Trophoblast cell (in vitro differentiated cells and primary cell): ENCODE measurements at regions not wholly inside any gene's neighbourhood (a gene's known extent, or its start where the extent isn't known, plus 50 kb on each side); places are given as distances from the start of the nearest gene placed in this dataset.

Source experiments
- DNase-seq, 2 donors: peaks; one replicate each; pipeline ENCODE4 v3.0.0-alpha.2; 2016
- H2AFZ ChIP-seq: 2 replicates; pipeline ENCODE4 v1.6.1; 2013; ENCODE audit warnings: low read length, moderate library complexity, mild to moderate bottlenecking; ENCODE audit not compliant: insufficient read depth, poor library complexity
- H2AK5ac ChIP-seq: 2 replicates; pipeline ENCODE4 v1.6.1; 2013; ENCODE audit warnings: mild to moderate bottlenecking, low read length
- H2BK120ac ChIP-seq: 2 replicates; pipeline ENCODE4 v1.6.1; 2013; ENCODE audit warnings: low read length, mild to moderate bottlenecking, moderate library complexity; ENCODE audit not compliant: insufficient read depth, poor library complexity
- H2BK12ac ChIP-seq: 2 replicates; pipeline ENCODE4 v1.6.1; 2013; ENCODE audit warnings: mild to moderate bottlenecking, low read length, moderate library complexity
- H2BK5ac ChIP-seq: 2 replicates; pipeline ENCODE4 v1.6.1; 2013; ENCODE audit warnings: low read length, low read depth, moderate library complexity, mild to moderate bottlenecking; ENCODE audit not compliant: poor library complexity
- H3K14ac ChIP-seq: 2 replicates; pipeline ENCODE4 v1.6.1; 2013; ENCODE audit warnings: mild to moderate bottlenecking, low read length
- H3K18ac ChIP-seq: 2 replicates; pipeline ENCODE4 v1.6.1; 2013; ENCODE audit warnings: mild to moderate bottlenecking, low read length
- H3K23ac ChIP-seq: 2 replicates; pipeline ENCODE4 v1.6.1; 2013; ENCODE audit warnings: low read length
- H3K27ac ChIP-seq: 2 replicates; pipeline ENCODE4 v1.5.1; 2013; ENCODE audit warnings: low read depth, mild to moderate bottlenecking, inconsistent platforms, low read length, moderate library complexity
- H3K27me3 ChIP-seq: 2 replicates; pipeline ENCODE4 v1.6.1; 2013; ENCODE audit warnings: inconsistent platforms, mild to moderate bottlenecking, low read length, moderate library complexity; ENCODE audit not compliant: insufficient read depth
- H3K36me3 ChIP-seq, 2 experiments: 1 replicate in 1 of 2; 2 replicates in 1 of 2; pipeline ENCODE4 v1.6.1; 2013; ENCODE audit warnings: low read length in 2 of 2, mild to moderate bottlenecking in 2 of 2, moderate library complexity in 1 of 2; ENCODE audit not compliant: insufficient read depth in 2 of 2, control insufficient read depth in 1 of 2
- H3K4ac ChIP-seq: 2 replicates; pipeline ENCODE4 v1.6.1; 2013; ENCODE audit warnings: low read depth, mild to moderate bottlenecking, low read length, moderate library complexity
- H3K4me1 ChIP-seq, 2 experiments: 1 replicate in 1 of 2; 2 replicates in 1 of 2; pipeline ENCODE4 v1.6.1; 2013; ENCODE audit warnings: low read length in 2 of 2, mild to moderate bottlenecking in 2 of 2, moderate library complexity in 1 of 2; ENCODE audit not compliant: insufficient read depth in 2 of 2, control insufficient read depth in 1 of 2
- H3K4me2 ChIP-seq: 2 replicates; pipeline ENCODE4 v1.6.1; 2013; ENCODE audit warnings: inconsistent platforms, mild to moderate bottlenecking, low read length, moderate library complexity
- H3K4me3 ChIP-seq: 2 replicates; pipeline ENCODE4 v1.5.1; 2013; ENCODE audit warnings: mild to moderate bottlenecking, low read depth, low read length, inconsistent platforms
- H3K79me1 ChIP-seq: one replicate; pipeline ENCODE4 v1.6.1; 2013; ENCODE audit warnings: low read length
- H3K79me2 ChIP-seq: 2 replicates; pipeline ENCODE4 v1.6.1; 2013; ENCODE audit warnings: low read length, mild to moderate bottlenecking; ENCODE audit not compliant: control insufficient read depth, insufficient read depth, poor library complexity
- H3K9ac ChIP-seq: 2 replicates; pipeline ENCODE4 v1.6.1; 2013; ENCODE audit warnings: mild to moderate bottlenecking, low read length
- H3K9me3 ChIP-seq: 2 replicates; pipeline ENCODE4 v1.6.1; 2013; ENCODE audit warnings: low read depth, mild to moderate bottlenecking, control low read depth, inconsistent platforms, low read length; ENCODE audit not compliant: insufficient read depth
- H4K12ac ChIP-seq: 2 replicates; pipeline ENCODE4 v1.6.1; 2013; ENCODE audit warnings: low read depth, mild to moderate bottlenecking, low read length, moderate library complexity
- H4K8ac ChIP-seq: 2 replicates; pipeline ENCODE4 v1.6.1; 2013; ENCODE audit warnings: low read depth, mild to moderate bottlenecking, low read length, moderate library complexity
- H4K91ac ChIP-seq: one replicate; pipeline ENCODE4 v1.6.1; 2013; ENCODE audit warnings: low read depth, mild to moderate bottlenecking, low read length, moderate library complexity
- WGBS: extraction: QIAGEN DNeasy Blood & Tissue Kit; methylation state at CpG from one replicate; pipeline ENCODE4 v1.1.7; 2013; ENCODE audit warnings: missing lambda C conversion rate; ENCODE audit not compliant: insufficient read length, insufficient coverage; ENCODE audit errors: extremely low coverage; 5-methylcytosine and 5-hydroxymethylcytosine counted together

GRCh38 chr10:130658687-130659290, 522.6 kb downstream of the GLRX3 start:
- Histone ChIP-seq H3K79me1 (no peaks in the 10 kb centered on the region), H2AFZ (no peak overlapping the region), H3K18ac (no peak overlapping the region), H3K4me1 (peaks cover 2 to 4% of the 10 kb centered on the region in 2 experiments), H3K23ac (no peak overlapping the region), H3K9me3 (peaks cover 2% of the 10 kb centered on the region), H2AK5ac (no peak overlapping the region), H2BK120ac (no peak overlapping the region), H3K14ac (no peak overlapping the region), H3K79me2 (no peaks in the 10 kb centered on the region), H3K4ac (no peak overlapping the region), H4K12ac (no peak overlapping the region), H4K8ac (no peak overlapping the region), H4K91ac (no peak overlapping the region), H3K4me2 (no peak overlapping the region), H3K9ac (no peak overlapping the region), H2BK5ac (no peak overlapping the region), H3K4me3 (no peak overlapping the region), H2BK12ac (no peak overlapping the region), H3K36me3 (no peaks in the 10 kb centered on the region), H3K27me3 (no peaks in the 10 kb centered on the region), H3K27ac (no peak overlapping the region)
- DNase-seq = no peak
- no CpG with 5 or more reads among the region's 9 CpGs for WGBS

GRCh38 chr10:130659528-130659927, 523.3 kb downstream of the GLRX3 start:
- Histone ChIP-seq H3K27ac (no peak overlapping the region), H3K79me1 (no peaks in the 10 kb centered on the region), H2AK5ac (no peak overlapping the region), H3K4me2 (no peak overlapping the region), H3K36me3 (no peaks in the 10 kb centered on the region), H3K4me1 (peaks cover 2 to 4% of the 10 kb centered on the region in 2 experiments), H3K14ac (no peak overlapping the region), H3K9ac (no peak overlapping the region), H3K79me2 (no peaks in the 10 kb centered on the region), H2BK5ac (no peak overlapping the region), H4K8ac (no peak overlapping the region), H4K12ac (no peak overlapping the region), H3K9me3 (peaks cover 2% of the 10 kb centered on the region), H3K4me3 (no peak overlapping the region), H3K18ac (no peak overlapping the region), H2BK120ac (no peak overlapping the region), H4K91ac (no peak overlapping the region), H3K4ac (no peak overlapping the region), H3K27me3 (no peaks in the 10 kb centered on the region), H2BK12ac (no peak overlapping the region), H2AFZ (no peak overlapping the region), H3K23ac (no peak overlapping the region)
- DNase-seq = no peak
- WGBS = no CpG with 5 or more reads among the region's 10 CpGs

- H2AFZ ChIP-seq = no peak overlapping the region
- no peak overlapping the region for H3K23ac ChIP-seq
- no peaks in the 10 kb centered on the region for H3K79me1 ChIP-seq
- H3K9ac ChIP-seq = no peak overlapping the region
- no peak overlapping the region for H2BK12ac ChIP-seq
- no peak overlapping the region for H2BK120ac ChIP-seq
- no peak overlapping the region for H3K4me2 ChIP-seq
- no peak overlapping the region for H2AK5ac ChIP-seq
- H3K4ac ChIP-seq = no peak overlapping the region
- peaks cover 2 to 4% of the 10 kb centered on the region in 2 experiments for H3K4me1 ChIP-seq
- no peak overlapping the region for H4K91ac ChIP-seq
- peaks cover 2% of the 10 kb centered on the region for H3K9me3 ChIP-seq
- WGBS = no CpG with 5 or more reads among the region's 3 CpGs
- H3K14ac ChIP-seq = no peak overlapping the region
- no peak overlapping the region for H4K8ac ChIP-seq
- no peaks in the 10 kb centered on the region for H3K36me3 ChIP-seq
- no peak overlapping the region for H4K12ac ChIP-seq
- no peak overlapping the region for H2BK5ac ChIP-seq
- no peak overlapping the region for H3K27ac ChIP-seq
- no peak overlapping the region for H3K4me3 ChIP-seq
- DNase-seq = no peak
- H3K79me2 ChIP-seq = no peaks in the 10 kb centered on the region
- H3K27me3 ChIP-seq = no peaks in the 10 kb centered on the region
- H3K18ac ChIP-seq = no peak overlapping the region
Measured at GRCh38 chr10:130660266-130660665, 524.1 kb downstream of the GLRX3 start.

- no peak overlapping the region for H4K12ac ChIP-seq
- H2BK5ac ChIP-seq = no peak overlapping the region
- no peak overlapping the region for H2BK120ac ChIP-seq
- no peak overlapping the region for H3K4me3 ChIP-seq
- no peak overlapping the region for H4K91ac ChIP-seq
- no peaks in the 10 kb centered on the region for H3K9me3 ChIP-seq
- no peaks in the 10 kb centered on the region for H3K79me1 ChIP-seq
- WGBS = no CpG with 5 or more reads among the region's 7 CpGs
- H2BK12ac ChIP-seq = no peak overlapping the region
- H2AFZ ChIP-seq = no peak overlapping the region
- no peak overlapping the region for H3K4ac ChIP-seq
- H3K9ac ChIP-seq = no peak overlapping the region
- no peaks in the 10 kb centered on the region for H3K79me2 ChIP-seq
- no peaks in the 10 kb centered on the region for H3K27me3 ChIP-seq
- H3K4me2 ChIP-seq = no peak overlapping the region
- H3K27ac ChIP-seq = no peak overlapping the region
- H3K36me3 ChIP-seq = no peaks in the 10 kb centered on the region
- H4K8ac ChIP-seq = no peak overlapping the region
- peaks cover 2 to 4% of the 10 kb centered on the region in 2 experiments for H3K4me1 ChIP-seq
- no peak overlapping the region for H3K23ac ChIP-seq
- no peak overlapping the region for H2AK5ac ChIP-seq
- no peak overlapping the region for H3K14ac ChIP-seq
- no peak overlapping the region for H3K18ac ChIP-seq
- DNase-seq = no peak
Measured at GRCh38 chr10:130661419-130661818, 525.2 kb downstream of the GLRX3 start.
